Activated CD8-positive, alpha-beta T cell treated with anti-CD3 and anti-CD28 coated beads, Interleukin-2, amount 10 ng/mL, durations not matched to agents 7 days and 5 days (primary cell): ENCODE measurements at regions not wholly inside any gene's neighbourhood (a gene's known extent, or its start where the extent isn't known, plus 50 kb on each side); places are given as distances from the start of the nearest gene placed in this dataset.
A peak's percentile ranks its signal among the peaks of the same experiment; 100 is the strongest.

Experiments
- ATAC-seq: fragments of 150-1000 bp; cut with Tn5 transposase; one replicate; pipeline ENCODE4 v1.10.0; 2021; ENCODE audit warnings: moderate library complexity
- CTCF ChIA-PET: fragments of 350-600 bp; sonication (Branson Sonifier 250); formaldehyde crosslinking; loops from one replicate; lab custom pipeline; 2021; ENCODE audit warnings: antibody characterized with exemption; lab: Charles Lee
- POLR2A ChIA-PET: fragments of 350-600 bp; sonication (Branson Sonifier 250); formaldehyde crosslinking; loops from one replicate; lab custom pipeline; 2021; ENCODE audit warnings: antibody characterized with exemption; lab: Charles Lee
- DNase-seq: peaks from one replicate; pipeline ENCODE4 v3.0.0-alpha.2; 2020
- H3K27ac Mint-ChIP-seq: one replicate; pipeline ENCODE4 v1.8.0; 2021; ENCODE audit warnings: mild to moderate bottlenecking, mixed read lengths
- H3K27me3 Mint-ChIP-seq: one replicate; pipeline ENCODE4 v1.8.0; 2021; ENCODE audit warnings: low read depth, mixed read lengths
- H3K36me3 Mint-ChIP-seq: one replicate; pipeline ENCODE4 v1.8.0; 2021; ENCODE audit warnings: low read depth, mixed read lengths
- H3K4me1 Mint-ChIP-seq: one replicate; pipeline ENCODE4 v1.8.0; 2021; ENCODE audit warnings: low read depth, mixed read lengths
- H3K4me3 Mint-ChIP-seq: one replicate; pipeline ENCODE4 v1.8.0; 2021; ENCODE audit warnings: mild to moderate bottlenecking, mixed read lengths
- H3K9me3 Mint-ChIP-seq: one replicate; pipeline ENCODE4 v1.8.0; 2022; ENCODE audit warnings: mixed read lengths; ENCODE audit not compliant: insufficient read depth

DNA sequence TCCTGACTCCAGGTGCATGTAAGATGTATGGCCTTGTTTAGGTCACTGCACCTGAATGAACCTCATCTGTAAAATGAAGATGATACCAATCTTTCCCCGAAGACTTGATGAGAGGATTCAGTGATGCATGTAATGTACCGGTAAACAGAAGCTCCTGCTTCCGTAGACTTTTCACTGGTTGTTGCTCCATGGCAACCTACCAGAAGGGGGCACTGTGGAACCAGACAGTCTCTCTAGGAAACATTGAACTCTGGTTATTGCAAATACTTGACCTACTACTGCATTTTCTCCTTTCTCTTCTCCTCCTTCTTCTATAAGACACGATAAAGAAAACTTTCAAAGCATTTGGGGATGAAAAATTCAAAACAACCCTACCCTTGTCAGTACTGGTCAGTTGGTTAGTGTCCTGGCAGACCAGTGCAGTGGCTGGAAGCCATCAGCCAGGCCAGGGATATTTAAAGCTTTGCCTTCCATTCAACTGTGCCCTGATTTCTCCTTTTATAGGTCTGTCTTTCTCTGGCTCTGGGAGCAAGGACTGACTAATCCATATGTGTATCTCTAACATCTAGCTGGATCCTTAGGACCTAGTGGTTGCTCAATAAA, 667.4 kb upstream of the SALL1 start:
- ATAC-seq, result no peak
- H3K36me3 Mint-ChIP-seq, result no peaks in the 10 kb centered on the region
- no peak overlapping the region for H3K4me3 Mint-ChIP-seq
- no peaks in the 10 kb centered on the region for H3K4me1 Mint-ChIP-seq
- H3K27ac Mint-ChIP-seq, result no peak overlapping the region
- CTCF ChIA-PET, result interaction anchor here (1.2 to 2.5 kb wide), 2 partner anchors 9 to 164 kb away, joined by 4 to 13 read pairs; no protein-coding TSS in a partner anchor
- peak; percentile 27 for DNase-seq
- H3K9me3 Mint-ChIP-seq, result no peaks in the 10 kb centered on the region
- POLR2A ChIA-PET, result no interaction called here
- H3K27me3 Mint-ChIP-seq, result no peaks in the 10 kb centered on the region

- DNase-seq, result no peak
- Mint-ChIP-seq H3K27me3 (no peaks in the 10 kb centered on the region), H3K4me3 (no peak overlapping the region), H3K36me3 (no peaks in the 10 kb centered on the region), H3K27ac (no peak overlapping the region), H3K9me3 (no peaks in the 10 kb centered on the region), H3K4me1 (no peaks in the 10 kb centered on the region)
- no peak for ATAC-seq
- ChIA-PET POLR2A (no interaction called here), CTCF (no interaction called here)
Measured at GRCh38 chr16:51816929-51817328, 665.9 kb upstream of the SALL1 start.

- Mint-ChIP-seq H3K36me3 (no peaks in the 10 kb centered on the region), H3K27ac (no peak overlapping the region), H3K4me1 (no peaks in the 10 kb centered on the region), H3K27me3 (no peaks in the 10 kb centered on the region), H3K9me3 (no peaks in the 10 kb centered on the region), H3K4me3 (no peak overlapping the region)
- POLR2A ChIA-PET, result no interaction called here
- DNase-seq (no peak), ATAC-seq (no peak)
- CTCF ChIA-PET, result no interaction called here
Measured at GRCh38 chr16:51815523-51815922, 664.5 kb upstream of the SALL1 start.

DNA sequence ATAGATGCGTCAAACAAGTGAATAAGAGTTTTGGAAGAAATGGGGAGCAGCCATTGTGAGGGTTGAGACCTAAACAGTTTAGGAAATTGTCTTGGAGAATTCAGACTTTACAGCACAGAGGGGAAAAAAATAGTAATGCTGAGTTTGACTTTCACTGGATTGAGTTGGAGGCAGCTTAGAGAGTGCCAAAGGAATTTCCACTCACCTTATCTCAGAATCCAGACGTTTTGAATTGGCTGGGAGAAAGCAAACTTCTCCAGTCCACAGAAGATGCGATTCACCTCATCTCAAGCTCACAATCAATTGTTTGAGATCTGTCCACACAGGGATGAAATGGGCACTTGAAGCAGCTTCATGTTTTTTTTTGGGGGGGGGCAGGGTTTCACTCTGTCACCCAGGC, 663.5 kb upstream of the SALL1 start:
- ChIA-PET CTCF (no interaction called here), POLR2A (no interaction called here)
- H3K4me1 Mint-ChIP-seq, result no peaks in the 10 kb centered on the region
- no peaks in the 10 kb centered on the region for H3K27me3 Mint-ChIP-seq
- no peaks in the 10 kb centered on the region for H3K9me3 Mint-ChIP-seq
- H3K36me3 Mint-ChIP-seq, result no peaks in the 10 kb centered on the region
- H3K27ac Mint-ChIP-seq, result no peak overlapping the region
- H3K4me3 Mint-ChIP-seq, result no peak overlapping the region
- DNase-seq, result no peak
- ATAC-seq, result no peak

DNA sequence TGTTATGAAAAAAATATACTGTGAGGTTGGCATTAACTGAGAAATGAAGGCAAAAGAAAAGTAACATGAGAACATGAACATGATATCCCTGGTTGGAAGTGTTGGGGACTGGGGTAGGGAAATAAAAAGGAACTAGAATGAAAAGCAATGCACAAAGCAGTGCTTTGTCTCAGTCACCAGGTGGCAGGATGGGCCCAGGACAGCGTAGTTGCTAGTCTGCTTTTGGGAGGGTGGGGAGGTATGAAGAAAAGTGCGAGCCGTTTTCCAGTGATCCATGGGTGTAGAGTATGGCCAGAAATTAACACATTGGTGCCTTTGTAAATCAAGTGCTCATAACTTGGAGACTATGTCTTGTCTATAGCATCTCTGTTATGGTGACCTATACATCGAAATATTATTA, 662.5 kb upstream of the SALL1 start:
- no peaks in the 10 kb centered on the region for H3K27me3 Mint-ChIP-seq
- DNase-seq, result no peak
- H3K4me1 Mint-ChIP-seq, result no peaks in the 10 kb centered on the region
- CTCF ChIA-PET, result no interaction called here
- no peak overlapping the region for H3K27ac Mint-ChIP-seq
- POLR2A ChIA-PET, result no interaction called here
- ATAC-seq, result no peak
- H3K4me3 Mint-ChIP-seq, result no peak overlapping the region
- H3K36me3 Mint-ChIP-seq, result no peaks in the 10 kb centered on the region
- H3K9me3 Mint-ChIP-seq, result no peaks in the 10 kb centered on the region

DNA sequence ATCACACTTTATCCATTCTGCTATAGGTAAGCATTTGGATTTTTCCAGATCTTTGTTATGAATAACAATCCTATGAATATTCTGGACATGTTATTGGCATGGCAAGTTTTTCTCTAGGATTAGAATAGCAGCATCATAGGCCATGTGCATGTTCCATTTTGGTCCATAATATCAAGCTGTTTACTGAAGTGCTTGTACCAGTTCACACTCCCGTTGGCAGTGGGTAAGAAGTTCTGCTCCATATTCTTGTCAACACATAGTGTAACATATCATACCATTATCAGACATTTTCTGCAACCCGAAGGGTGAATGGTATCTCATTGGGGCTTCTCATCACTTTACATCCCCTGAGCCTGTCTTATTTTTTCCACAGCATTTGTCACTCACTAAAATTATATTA, 661.9 kb upstream of the SALL1 start:
- Mint-ChIP-seq H3K4me3 (no peak overlapping the region), H3K4me1 (no peaks in the 10 kb centered on the region), H3K9me3 (no peaks in the 10 kb centered on the region), H3K27me3 (no peaks in the 10 kb centered on the region), H3K36me3 (no peaks in the 10 kb centered on the region), H3K27ac (no peak overlapping the region)
- no peak for ATAC-seq
- DNase-seq, result no peak
- CTCF ChIA-PET, result no interaction called here
- POLR2A ChIA-PET, result no interaction called here

- no peak overlapping the region for H3K4me3 Mint-ChIP-seq
- H3K9me3 Mint-ChIP-seq, result peaks cover 4% of the 10 kb centered on the region
- ChIA-PET POLR2A (no interaction called here), CTCF (no interaction called here)
- H3K27me3 Mint-ChIP-seq, result no peaks in the 10 kb centered on the region
- no peaks in the 10 kb centered on the region for H3K4me1 Mint-ChIP-seq
- DNase-seq (no peak), ATAC-seq (no peak)
- H3K36me3 Mint-ChIP-seq, result no peaks in the 10 kb centered on the region
- H3K27ac Mint-ChIP-seq, result no peak overlapping the region
Measured at GRCh38 chr16:51807551-51807950, 656.5 kb upstream of the SALL1 start.

- Mint-ChIP-seq H3K9me3 (peaks cover 4% of the 10 kb centered on the region), H3K4me3 (no peak overlapping the region), H3K4me1 (no peaks in the 10 kb centered on the region), H3K27me3 (no peaks in the 10 kb centered on the region), H3K27ac (no peak overlapping the region), H3K36me3 (no peaks in the 10 kb centered on the region)
- ChIA-PET POLR2A (no interaction called here), CTCF (no interaction called here)
- ATAC-seq (no peak), DNase-seq (no peak)
Measured at GRCh38 chr16:51801635-51802034, 650.6 kb upstream of the SALL1 start.

DNA sequence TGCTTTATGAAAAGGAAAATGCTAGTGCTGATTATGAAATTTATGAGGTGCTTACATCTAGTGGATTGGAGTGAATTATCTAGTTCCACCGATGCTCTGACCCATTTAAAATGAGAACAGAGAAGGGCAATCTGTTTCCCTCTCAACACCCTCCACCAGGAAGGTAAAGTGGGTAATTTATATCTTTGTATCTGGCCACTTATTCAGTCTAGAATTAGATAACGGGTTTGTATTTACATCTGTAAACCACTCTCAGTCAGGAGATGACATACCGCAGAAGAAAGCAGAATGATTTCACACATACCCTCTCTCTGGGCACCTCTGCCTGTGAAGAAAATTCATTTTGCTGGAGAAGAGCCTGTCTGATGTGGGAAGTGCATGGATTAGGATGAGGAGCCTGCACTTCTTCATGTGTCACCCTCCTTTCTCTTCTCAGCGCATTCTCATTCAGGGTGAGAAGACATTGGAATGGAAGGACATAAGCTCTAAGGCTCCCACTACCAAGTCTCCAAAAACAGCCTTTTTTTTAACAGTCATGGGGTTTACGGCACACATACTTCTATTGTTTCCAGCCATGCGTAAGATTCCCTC, 646.7 kb upstream of the SALL1 start:
- ATAC-seq (no peak), DNase-seq (no peak)
- Mint-ChIP-seq H3K4me1 (no peaks in the 10 kb centered on the region), H3K36me3 (no peaks in the 10 kb centered on the region), H3K4me3 (no peak overlapping the region), H3K27me3 (no peaks in the 10 kb centered on the region), H3K27ac (no peak overlapping the region), H3K9me3 (no peaks in the 10 kb centered on the region)
- POLR2A ChIA-PET, result no interaction called here
- CTCF ChIA-PET, result no interaction called here

GRCh38 chr16:51779240-51779639, 628.2 kb upstream of the SALL1 start:
- POLR2A ChIA-PET, result no interaction called here
- no peak overlapping the region for H3K4me3 Mint-ChIP-seq
- peaks cover 5% of the 10 kb centered on the region for H3K9me3 Mint-ChIP-seq
- no peak for DNase-seq
- no peaks in the 10 kb centered on the region for H3K36me3 Mint-ChIP-seq
- CTCF ChIA-PET, result no interaction called here
- H3K27me3 Mint-ChIP-seq, result no peaks in the 10 kb centered on the region
- no peaks in the 10 kb centered on the region for H3K4me1 Mint-ChIP-seq
- ATAC-seq, result no peak
- no peak overlapping the region for H3K27ac Mint-ChIP-seq

DNA sequence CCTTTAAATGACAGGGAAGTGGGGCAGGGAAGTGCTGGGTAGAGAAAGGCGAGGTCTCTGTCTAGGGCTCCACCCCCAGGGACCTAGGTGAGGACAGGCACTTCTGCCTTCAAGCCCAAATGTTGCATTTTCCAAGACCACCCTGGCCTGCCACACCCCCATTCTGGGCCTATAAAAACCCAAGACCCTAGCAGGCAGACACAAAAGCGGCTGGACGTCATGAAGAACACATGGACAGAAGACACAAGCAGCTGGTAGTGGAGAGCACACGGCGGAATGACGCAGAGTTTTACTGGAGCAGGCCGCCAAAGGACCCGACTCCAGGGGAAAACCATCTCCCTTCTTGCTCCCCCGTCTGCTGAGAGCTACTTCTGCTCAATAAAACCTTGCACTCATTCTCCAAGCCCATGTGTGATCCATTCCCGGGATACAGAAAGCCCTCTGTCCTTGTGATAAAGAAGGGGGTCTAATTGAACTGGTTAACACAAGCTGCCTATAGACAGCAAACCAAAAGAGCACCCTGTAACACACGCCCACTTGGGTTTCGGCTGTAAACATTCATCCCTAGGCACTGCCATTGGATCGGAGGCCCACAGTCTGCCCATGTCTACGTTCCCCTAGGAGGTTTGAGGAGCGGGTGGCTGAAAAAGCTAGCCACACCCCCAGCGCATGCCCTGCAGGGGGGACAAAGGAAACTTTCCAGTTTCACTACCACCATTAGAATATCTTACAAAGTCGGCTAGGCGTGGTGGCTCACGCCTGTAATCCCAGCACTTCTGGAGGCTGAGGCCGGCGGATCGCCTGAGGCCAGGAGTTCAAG, 622.2 kb upstream of the SALL1 start:
- ATAC-seq, result no peak

GRCh38 chr16:51766739-51767138, 615.7 kb upstream of the SALL1 start:
- DNase-seq (no peak), ATAC-seq (no peak)
- Mint-ChIP-seq H3K27ac (no peak overlapping the region), H3K4me3 (no peak overlapping the region), H3K36me3 (no peaks in the 10 kb centered on the region), H3K4me1 (peaks cover 5% of the 10 kb centered on the region), H3K27me3 (peaks cover 3% of the 10 kb centered on the region), H3K9me3 (no peaks in the 10 kb centered on the region)
- ChIA-PET CTCF (no interaction called here), POLR2A (no interaction called here)

More for the DNA sequence above, 622.2 kb upstream of the SALL1 start:
- ChIA-PET CTCF (no interaction called here), POLR2A (no interaction called here)
- H3K36me3 Mint-ChIP-seq, result no peaks in the 10 kb centered on the region
- no peak overlapping the region for H3K27ac Mint-ChIP-seq
- no peak overlapping the region for H3K4me3 Mint-ChIP-seq
- H3K27me3 Mint-ChIP-seq, result no peaks in the 10 kb centered on the region
- peaks cover 3% of the 10 kb centered on the region for H3K9me3 Mint-ChIP-seq
- peaks cover 5% of the 10 kb centered on the region for H3K4me1 Mint-ChIP-seq
- DNase-seq, result no peak
